ENCODE measurements at regions not wholly inside any gene's neighbourhood (a gene's known extent, or its start where the extent isn't known, plus 50 kb on each side); places are given as distances from the start of the nearest gene placed in this dataset.

DNA sequence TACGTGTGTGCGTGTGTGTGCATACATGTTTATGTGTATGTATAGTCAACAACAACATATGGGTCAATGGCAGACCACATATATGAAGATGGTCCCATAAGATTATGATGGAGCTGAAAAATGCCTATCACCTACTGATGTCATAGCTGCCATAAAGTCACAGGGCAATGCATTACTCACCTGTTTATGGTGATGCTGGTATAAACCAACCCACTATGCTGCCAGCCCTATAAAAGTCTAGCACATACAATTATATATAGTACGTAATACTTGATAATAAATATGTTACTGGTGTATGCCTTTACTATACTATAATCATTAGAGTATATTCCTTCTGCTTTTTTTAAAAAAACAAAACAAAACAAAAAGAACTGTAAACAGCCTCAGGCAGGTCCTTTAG is 148.4 kb upstream of the ARID1B start:
- no peak overlapping the region for H3K27ac ChIP-seq (ENCODE audit: low read depth in 1 of 2, low read length in 1 of 2)
- no peak for DNase-seq (ENCODE audit: low read depth in 6 of 9, low spot score in 9 of 9)
- H3K4me3 ChIP-seq (ENCODE audit: low read length in 2 of 2): no peak overlapping the region
- peaks cover 0 to 4% of the 10 kb centered on the region in 2 donors for H3K9me3 ChIP-seq (ENCODE audit: control insufficient read depth in 2 of 2, insufficient read depth in 1 of 2, low read length in 1 of 2)
- peaks cover 0 to 5% of the 10 kb centered on the region in 2 donors for H3K4me1 ChIP-seq (ENCODE audit: control insufficient read depth in 2 of 2, insufficient read depth in 2 of 2, low read length in 2 of 2)
- no peaks in the 10 kb centered on the region for H3K36me3 ChIP-seq (ENCODE audit: control insufficient read depth in 2 of 2, insufficient read depth in 2 of 2, low read length in 1 of 2)
- WGBS: 81% methylated on average over 3 of the region's 3 CpGs
- no peaks in the 10 kb centered on the region for H3K27me3 ChIP-seq (ENCODE audit: control insufficient read depth in 2 of 2, insufficient read depth in 1 of 2, low read length in 1 of 2)

DNA sequence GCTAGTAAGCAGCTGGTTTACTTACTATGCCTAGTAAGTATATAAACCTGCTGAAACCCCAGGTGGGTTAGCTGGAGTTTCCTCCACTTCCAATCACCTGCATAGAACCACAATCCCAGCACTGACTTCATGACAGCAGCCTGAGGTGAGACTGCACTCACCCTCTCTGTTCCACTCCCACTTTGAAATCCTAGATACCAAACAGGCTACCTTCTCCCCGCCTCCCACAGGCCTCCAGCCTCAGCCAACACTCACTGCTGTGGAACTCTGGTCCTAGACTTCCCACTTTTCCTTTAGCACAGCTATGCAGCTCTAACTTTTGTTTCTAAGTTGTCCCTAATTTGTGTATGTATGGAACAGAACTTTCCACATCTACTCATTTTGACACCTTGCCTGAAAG is 149.7 kb upstream of the ARID1B start:
- no peak for DNase-seq (ENCODE audit: low read depth in 6 of 9, low spot score in 9 of 9)
- no peaks in the 10 kb centered on the region for H3K4me1 ChIP-seq (ENCODE audit: control insufficient read depth in 2 of 2, insufficient read depth in 2 of 2, low read length in 2 of 2)
- no peaks in the 10 kb centered on the region for H3K36me3 ChIP-seq (ENCODE audit: control insufficient read depth in 2 of 2, insufficient read depth in 2 of 2, low read length in 1 of 2)
- WGBS: 94% methylated on average over 1 of the region's 1 CpG
- no peak overlapping the region for H3K4me3 ChIP-seq (ENCODE audit: low read length in 2 of 2)
- no peaks in the 10 kb centered on the region for H3K27me3 ChIP-seq (ENCODE audit: control insufficient read depth in 2 of 2, insufficient read depth in 1 of 2, low read length in 1 of 2)
- H3K9me3 ChIP-seq (ENCODE audit: control insufficient read depth in 2 of 2, insufficient read depth in 1 of 2, low read length in 1 of 2): no peaks in the 10 kb centered on the region
- H3K27ac ChIP-seq (ENCODE audit: low read depth in 1 of 2, low read length in 1 of 2): no peak overlapping the region

- Histone ChIP-seq H3K27ac (ENCODE audit: low read depth in 1 of 2, low read length in 1 of 2) (no peak overlapping the region), H3K9me3 (ENCODE audit: control insufficient read depth in 2 of 2, insufficient read depth in 1 of 2, low read length in 1 of 2) (no peaks in the 10 kb centered on the region), H3K36me3 (ENCODE audit: control insufficient read depth in 2 of 2, insufficient read depth in 2 of 2, low read length in 1 of 2) (no peaks in the 10 kb centered on the region), H3K27me3 (ENCODE audit: control insufficient read depth in 2 of 2, insufficient read depth in 1 of 2, low read length in 1 of 2) (no peaks in the 10 kb centered on the region), H3K4me3 (ENCODE audit: low read length in 2 of 2) (no peak overlapping the region), H3K4me1 (ENCODE audit: control insufficient read depth in 2 of 2, insufficient read depth in 2 of 2, low read length in 2 of 2) (no peaks in the 10 kb centered on the region)
- no peak for DNase-seq (ENCODE audit: low read depth in 6 of 9, low spot score in 9 of 9)
- WGBS: 80% methylated on average over 3 of the region's 3 CpGs
These were observed 155.0 kb upstream of the ARID1B start for GRCh38 chr6:156622185-156622584.

GRCh38 chr6:156620331-156620730 is 156.8 kb upstream of the ARID1B start:
- H3K9me3 ChIP-seq (ENCODE audit: control insufficient read depth in 2 of 2, insufficient read depth in 1 of 2, low read length in 1 of 2): no peaks in the 10 kb centered on the region

GRCh38 chr6:156618600-156619205 is 158.5 kb upstream of the ARID1B start:
- Histone ChIP-seq H3K4me1 (ENCODE audit: control insufficient read depth in 2 of 2, insufficient read depth in 2 of 2, low read length in 2 of 2) (no peaks in the 10 kb centered on the region), H3K27me3 (ENCODE audit: control insufficient read depth in 2 of 2, insufficient read depth in 1 of 2, low read length in 1 of 2) (no peaks in the 10 kb centered on the region), H3K27ac (ENCODE audit: low read depth in 1 of 2, low read length in 1 of 2) (no peak overlapping the region), H3K36me3 (ENCODE audit: control insufficient read depth in 2 of 2, insufficient read depth in 2 of 2, low read length in 1 of 2) (no peaks in the 10 kb centered on the region), H3K9me3 (ENCODE audit: control insufficient read depth in 2 of 2, insufficient read depth in 1 of 2, low read length in 1 of 2) (peaks cover 0 to 5% of the 10 kb centered on the region in 2 donors), H3K4me3 (ENCODE audit: low read length in 2 of 2) (no peak overlapping the region)
- no peak for DNase-seq (ENCODE audit: low read depth in 6 of 9, low spot score in 9 of 9)
- WGBS: 93% methylated on average over 12 of the region's 12 CpGs

More at GRCh38 chr6:156620331-156620730, 156.8 kb upstream of the ARID1B start:
- WGBS: 88% methylated on average over 4 of the region's 4 CpGs
- DNase-seq (ENCODE audit: low read depth in 6 of 9, low spot score in 9 of 9): no peak
- Histone ChIP-seq H3K4me1 (ENCODE audit: control insufficient read depth in 2 of 2, insufficient read depth in 2 of 2, low read length in 2 of 2) (no peaks in the 10 kb centered on the region), H3K27me3 (ENCODE audit: control insufficient read depth in 2 of 2, insufficient read depth in 1 of 2, low read length in 1 of 2) (no peaks in the 10 kb centered on the region), H3K4me3 (ENCODE audit: low read length in 2 of 2) (no peak overlapping the region), H3K36me3 (ENCODE audit: control insufficient read depth in 2 of 2, insufficient read depth in 2 of 2, low read length in 1 of 2) (no peaks in the 10 kb centered on the region), H3K27ac (ENCODE audit: low read depth in 1 of 2, low read length in 1 of 2) (no peak overlapping the region)

- Histone ChIP-seq H3K4me3 (ENCODE audit: low read length in 2 of 2) (no peak overlapping the region), H3K27ac (ENCODE audit: low read depth in 1 of 2, low read length in 1 of 2) (no peak overlapping the region), H3K4me1 (ENCODE audit: control insufficient read depth in 2 of 2, insufficient read depth in 2 of 2, low read length in 2 of 2) (no peaks in the 10 kb centered on the region), H3K36me3 (ENCODE audit: control insufficient read depth in 2 of 2, insufficient read depth in 2 of 2, low read length in 1 of 2) (no peaks in the 10 kb centered on the region), H3K27me3 (ENCODE audit: control insufficient read depth in 2 of 2, insufficient read depth in 1 of 2, low read length in 1 of 2) (no peaks in the 10 kb centered on the region), H3K9me3 (ENCODE audit: control insufficient read depth in 2 of 2, insufficient read depth in 1 of 2, low read length in 1 of 2) (peaks cover 0 to 9% of the 10 kb centered on the region in 2 donors)
- 96% methylated on average over 3 of the region's 3 CpGs for WGBS
- no peak for DNase-seq (ENCODE audit: low read depth in 6 of 9, low spot score in 9 of 9)
These were observed 159.2 kb upstream of the ARID1B start for GRCh38 chr6:156617941-156618340.

DNA sequence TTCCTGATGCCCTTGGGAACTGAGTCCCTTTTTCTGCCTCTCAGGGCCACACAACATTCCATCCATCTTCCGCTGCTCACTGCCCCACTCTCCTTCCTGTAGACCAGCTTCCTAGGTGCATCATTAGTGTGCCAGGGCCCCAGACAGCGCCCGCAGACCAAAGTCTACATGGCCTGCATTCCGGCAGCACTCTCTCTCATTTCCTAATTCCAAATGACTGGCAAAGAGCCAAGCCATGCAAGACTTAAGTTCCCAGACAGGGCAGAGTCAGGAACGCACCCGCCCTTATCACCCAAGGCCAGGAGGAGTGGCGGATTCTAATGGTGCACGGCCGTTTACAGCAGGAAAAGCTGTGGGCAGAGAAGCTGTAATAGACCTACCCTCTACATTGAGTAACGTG is 159.8 kb upstream of the ARID1B start:
- H3K4me1 ChIP-seq (ENCODE audit: control insufficient read depth in 2 of 2, insufficient read depth in 2 of 2, low read length in 2 of 2): no peaks in the 10 kb centered on the region
- WGBS: 87% methylated on average over 10 of the region's 10 CpGs
- H3K27ac ChIP-seq (ENCODE audit: low read depth in 1 of 2, low read length in 1 of 2): no peak overlapping the region
- peaks cover 0 to 9% of the 10 kb centered on the region in 2 donors for H3K9me3 ChIP-seq (ENCODE audit: control insufficient read depth in 2 of 2, insufficient read depth in 1 of 2, low read length in 1 of 2)
- no peaks in the 10 kb centered on the region for H3K27me3 ChIP-seq (ENCODE audit: control insufficient read depth in 2 of 2, insufficient read depth in 1 of 2, low read length in 1 of 2)
- H3K36me3 ChIP-seq (ENCODE audit: control insufficient read depth in 2 of 2, insufficient read depth in 2 of 2, low read length in 1 of 2): no peaks in the 10 kb centered on the region
- DNase-seq (ENCODE audit: low read depth in 6 of 9, low spot score in 9 of 9): no peak
- H3K4me3 ChIP-seq (ENCODE audit: low read length in 2 of 2): no peak overlapping the region

DNA sequence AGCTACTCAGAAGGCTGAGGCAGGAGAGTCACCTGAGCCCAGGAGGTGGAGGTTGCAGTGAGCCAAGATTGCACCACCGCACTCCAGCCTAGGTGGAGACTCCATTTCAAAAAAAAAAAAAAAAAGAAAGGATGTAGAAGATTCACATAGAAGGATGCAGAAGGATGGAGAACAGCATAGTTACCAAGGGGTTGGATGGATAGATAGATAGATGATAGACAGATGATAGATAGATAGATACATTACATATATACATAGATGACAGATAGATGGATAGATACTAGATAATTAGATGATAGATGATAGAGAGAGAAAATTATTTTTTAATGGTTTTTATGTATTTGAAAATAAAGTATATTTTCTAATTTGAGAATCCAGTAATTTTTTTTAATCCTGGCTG is 160.7 kb upstream of the ARID1B start:
- WGBS: 97% methylated on average over 1 of the region's 1 CpG
- Histone ChIP-seq H3K27ac (ENCODE audit: low read depth in 1 of 2, low read length in 1 of 2) (no peak overlapping the region), H3K27me3 (ENCODE audit: control insufficient read depth in 2 of 2, insufficient read depth in 1 of 2, low read length in 1 of 2) (no peaks in the 10 kb centered on the region), H3K9me3 (ENCODE audit: control insufficient read depth in 2 of 2, insufficient read depth in 1 of 2, low read length in 1 of 2) (peaks cover 0 to 9% of the 10 kb centered on the region in 2 donors), H3K36me3 (ENCODE audit: control insufficient read depth in 2 of 2, insufficient read depth in 2 of 2, low read length in 1 of 2) (no peaks in the 10 kb centered on the region), H3K4me1 (ENCODE audit: control insufficient read depth in 2 of 2, insufficient read depth in 2 of 2, low read length in 2 of 2) (no peaks in the 10 kb centered on the region), H3K4me3 (ENCODE audit: low read length in 2 of 2) (no peak overlapping the region)
- no peak for DNase-seq (ENCODE audit: low read depth in 6 of 9, low spot score in 9 of 9)

- 95% methylated on average over 1 of the region's 1 CpG for WGBS
- Histone ChIP-seq H3K4me1 (ENCODE audit: control insufficient read depth in 2 of 2, insufficient read depth in 2 of 2, low read length in 2 of 2) (no peaks in the 10 kb centered on the region), H3K36me3 (ENCODE audit: control insufficient read depth in 2 of 2, insufficient read depth in 2 of 2, low read length in 1 of 2) (no peaks in the 10 kb centered on the region), H3K27me3 (ENCODE audit: control insufficient read depth in 2 of 2, insufficient read depth in 1 of 2, low read length in 1 of 2) (no peaks in the 10 kb centered on the region), H3K9me3 (ENCODE audit: control insufficient read depth in 2 of 2, insufficient read depth in 1 of 2, low read length in 1 of 2) (peaks cover 0 to 9% of the 10 kb centered on the region in 2 donors), H3K27ac (ENCODE audit: low read depth in 1 of 2, low read length in 1 of 2) (no peak overlapping the region), H3K4me3 (ENCODE audit: low read length in 2 of 2) (no peak overlapping the region)
- no peak for DNase-seq (ENCODE audit: low read depth in 6 of 9, low spot score in 9 of 9)
These were observed 163.2 kb upstream of the ARID1B start for GRCh38 chr6:156613996-156614395.

GRCh38 chr6:156612361-156612760 is 164.8 kb upstream of the ARID1B start:
- H3K36me3 ChIP-seq (ENCODE audit: control insufficient read depth in 2 of 2, insufficient read depth in 2 of 2, low read length in 1 of 2): no peaks in the 10 kb centered on the region
- H3K27ac ChIP-seq (ENCODE audit: low read depth in 1 of 2, low read length in 1 of 2): no peak overlapping the region
- DNase-seq (ENCODE audit: low read depth in 6 of 9, low spot score in 9 of 9): no peak
- H3K9me3 ChIP-seq (ENCODE audit: control insufficient read depth in 2 of 2, insufficient read depth in 1 of 2, low read length in 1 of 2): peaks cover 0 to 9% of the 10 kb centered on the region in 2 donors
- H3K4me3 ChIP-seq (ENCODE audit: low read length in 2 of 2): no peak overlapping the region
- no peaks in the 10 kb centered on the region for H3K27me3 ChIP-seq (ENCODE audit: control insufficient read depth in 2 of 2, insufficient read depth in 1 of 2, low read length in 1 of 2)
- H3K4me1 ChIP-seq (ENCODE audit: control insufficient read depth in 2 of 2, insufficient read depth in 2 of 2, low read length in 2 of 2): no peaks in the 10 kb centered on the region
